ENCODE measurements at regions not wholly inside any gene's neighbourhood (a gene's known extent, or its start where the extent isn't known, plus 50 kb on each side); places are given as distances from the start of the nearest gene placed in this dataset.

DNA sequence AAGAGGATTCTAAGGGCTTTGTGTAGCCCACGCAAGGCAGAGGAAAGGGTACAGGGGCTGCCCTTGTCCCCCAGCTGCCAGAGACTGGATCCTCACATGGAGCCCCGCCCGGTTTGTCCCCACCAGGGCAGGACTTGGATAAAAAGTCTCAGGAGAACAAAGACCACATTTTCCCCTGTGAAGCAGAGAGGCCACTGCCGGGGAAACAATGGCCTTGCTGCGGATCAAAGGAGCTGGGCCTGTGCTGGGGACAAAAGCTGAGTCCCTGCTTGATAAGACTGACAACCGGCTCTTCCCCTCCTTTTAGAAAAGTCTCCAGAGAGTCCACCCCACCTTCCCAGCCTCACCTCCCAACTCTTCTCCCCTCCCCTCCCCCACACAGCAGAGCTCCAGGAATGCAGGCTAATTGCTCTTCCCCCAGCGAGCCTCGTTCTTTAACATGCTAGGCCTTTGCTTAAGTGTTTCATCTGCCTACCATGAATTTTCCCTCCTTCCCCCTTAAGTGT is 142.4 kb downstream of the PLPP3 start (continued):
- TF ChIP-seq, protein P1, sequence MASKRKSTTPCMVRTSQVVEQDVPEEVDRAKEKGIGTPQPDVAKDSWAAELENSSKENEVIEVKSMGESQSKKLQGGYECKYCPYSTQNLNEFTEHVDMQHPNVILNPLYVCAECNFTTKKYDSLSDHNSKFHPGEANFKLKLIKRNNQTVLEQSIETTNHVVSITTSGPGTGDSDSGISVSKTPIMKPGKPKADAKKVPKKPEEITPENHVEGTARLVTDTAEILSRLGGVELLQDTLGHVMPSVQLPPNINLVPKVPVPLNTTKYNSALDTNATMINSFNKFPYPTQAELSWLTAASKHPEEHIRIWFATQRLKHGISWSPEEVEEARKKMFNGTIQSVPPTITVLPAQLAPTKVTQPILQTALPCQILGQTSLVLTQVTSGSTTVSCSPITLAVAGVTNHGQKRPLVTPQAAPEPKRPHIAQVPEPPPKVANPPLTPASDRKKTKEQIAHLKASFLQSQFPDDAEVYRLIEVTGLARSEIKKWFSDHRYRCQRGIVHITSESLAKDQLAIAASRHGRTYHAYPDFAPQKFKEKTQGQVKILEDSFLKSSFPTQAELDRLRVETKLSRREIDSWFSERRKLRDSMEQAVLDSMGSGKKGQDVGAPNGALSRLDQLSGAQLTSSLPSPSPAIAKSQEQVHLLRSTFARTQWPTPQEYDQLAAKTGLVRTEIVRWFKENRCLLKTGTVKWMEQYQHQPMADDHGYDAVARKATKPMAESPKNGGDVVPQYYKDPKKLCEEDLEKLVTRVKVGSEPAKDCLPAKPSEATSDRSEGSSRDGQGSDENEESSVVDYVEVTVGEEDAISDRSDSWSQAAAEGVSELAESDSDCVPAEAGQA (IDR thresholded peaks at IDR 0.05; ENCODE audit: low read depth), result 0 out of 2 replicates have a peak, but pooled peaks have one; percentile 24
- TF ChIP-seq, protein P1 (CRISPR knock-in tag; IDR thresholded peaks at IDR 0.05; ENCODE audit: borderline replicate concordance), result no peak
- TF ChIP-seq SP140L (CRISPR knock-in tag; IDR thresholded peaks at IDR 0.05; ENCODE audit: borderline replicate concordance) (no peak), ZNF547 (CRISPR knock-in tag; IDR thresholded peaks at IDR 0.05) (no peak), TBX2 (CRISPR knock-in tag; IDR thresholded peaks at IDR 0.05; ENCODE audit: borderline replicate concordance) (peak; percentile 86), ZNF143 (CRISPR knock-in tag; IDR thresholded peaks at IDR 0.05) (no peak), YY1 (IDR thresholded peaks at IDR 0.05; ENCODE audit: insufficient read depth, insufficient replicate concordance, low read depth, low read length) (peak; percentile 46), HDAC1 (CRISPR knock-in tag; IDR thresholded peaks at IDR 0.05) (peak; percentile 57; the same call in 1 of the 2 replicates), PPARG (CRISPR knock-in tag; conservative IDR thresholded peaks at IDR 0.05) (0 out of 2 replicates have a peak, but pooled peaks have one; percentile 17), ZNF335 (CRISPR knock-in tag; IDR thresholded peaks at IDR 0.05) (no peak), PLRG1 (conservative IDR thresholded peaks at IDR 0.05) (no peak), TCF7 (IDR thresholded peaks at IDR 0.05; ENCODE audit: low read depth) (peak; percentile 97), ZNF605 (CRISPR knock-in tag; IDR thresholded peaks at IDR 0.05) (0 out of 2 replicates have a peak, but pooled peaks have one; percentile 17), THYN1 (CRISPR knock-in tag; IDR thresholded peaks at IDR 0.05; ENCODE audit: borderline replicate concordance, low read depth) (no peak), SRSF4 (IDR thresholded peaks at IDR 0.05; ENCODE audit: low read depth, low read length, poor library complexity, severe bottlenecking) (no peak), ZNF282 (IDR thresholded peaks at IDR 0.05; ENCODE audit: partially characterized antibody) (no peak), THAP11 (CRISPR knock-in tag; IDR thresholded peaks at IDR 0.05) (peak; percentile 44)
- TF ChIP-seq, protein P2, sequence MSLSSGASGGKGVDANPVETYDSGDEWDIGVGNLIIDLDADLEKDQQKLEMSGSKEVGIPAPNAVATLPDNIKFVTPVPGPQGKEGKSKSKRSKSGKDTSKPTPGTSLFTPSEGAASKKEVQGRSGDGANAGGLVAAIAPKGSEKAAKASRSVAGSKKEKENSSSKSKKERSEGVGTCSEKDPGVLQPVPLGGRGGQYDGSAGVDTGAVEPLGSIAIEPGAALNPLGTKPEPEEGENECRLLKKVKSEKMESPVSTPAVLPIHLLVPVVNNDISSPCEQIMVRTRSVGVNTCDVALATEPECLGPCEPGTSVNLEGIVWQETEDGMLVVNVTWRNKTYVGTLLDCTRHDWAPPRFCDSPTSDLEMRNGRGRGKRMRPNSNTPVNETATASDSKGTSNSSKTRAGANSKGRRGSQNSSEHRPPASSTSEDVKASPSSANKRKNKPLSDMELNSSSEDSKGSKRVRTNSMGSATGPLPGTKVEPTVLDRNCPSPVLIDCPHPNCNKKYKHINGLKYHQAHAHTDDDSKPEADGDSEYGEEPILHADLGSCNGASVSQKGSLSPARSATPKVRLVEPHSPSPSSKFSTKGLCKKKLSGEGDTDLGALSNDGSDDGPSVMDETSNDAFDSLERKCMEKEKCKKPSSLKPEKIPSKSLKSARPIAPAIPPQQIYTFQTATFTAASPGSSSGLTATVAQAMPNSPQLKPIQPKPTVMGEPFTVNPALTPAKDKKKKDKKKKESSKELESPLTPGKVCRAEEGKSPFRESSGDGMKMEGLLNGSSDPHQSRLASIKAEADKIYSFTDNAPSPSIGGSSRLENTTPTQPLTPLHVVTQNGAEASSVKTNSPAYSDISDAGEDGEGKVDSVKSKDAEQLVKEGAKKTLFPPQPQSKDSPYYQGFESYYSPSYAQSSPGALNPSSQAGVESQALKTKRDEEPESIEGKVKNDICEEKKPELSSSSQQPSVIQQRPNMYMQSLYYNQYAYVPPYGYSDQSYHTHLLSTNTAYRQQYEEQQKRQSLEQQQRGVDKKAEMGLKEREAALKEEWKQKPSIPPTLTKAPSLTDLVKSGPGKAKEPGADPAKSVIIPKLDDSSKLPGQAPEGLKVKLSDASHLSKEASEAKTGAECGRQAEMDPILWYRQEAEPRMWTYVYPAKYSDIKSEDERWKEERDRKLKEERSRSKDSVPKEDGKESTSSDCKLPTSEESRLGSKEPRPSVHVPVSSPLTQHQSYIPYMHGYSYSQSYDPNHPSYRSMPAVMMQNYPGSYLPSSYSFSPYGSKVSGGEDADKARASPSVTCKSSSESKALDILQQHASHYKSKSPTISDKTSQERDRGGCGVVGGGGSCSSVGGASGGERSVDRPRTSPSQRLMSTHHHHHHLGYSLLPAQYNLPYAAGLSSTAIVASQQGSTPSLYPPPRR (CRISPR knock-in tag; IDR thresholded peaks at IDR 0.05; ENCODE audit: borderline replicate concordance), result peak; percentile 77; the same call in 1 of the 2 replicates
- TF ChIP-seq, protein P3, sequence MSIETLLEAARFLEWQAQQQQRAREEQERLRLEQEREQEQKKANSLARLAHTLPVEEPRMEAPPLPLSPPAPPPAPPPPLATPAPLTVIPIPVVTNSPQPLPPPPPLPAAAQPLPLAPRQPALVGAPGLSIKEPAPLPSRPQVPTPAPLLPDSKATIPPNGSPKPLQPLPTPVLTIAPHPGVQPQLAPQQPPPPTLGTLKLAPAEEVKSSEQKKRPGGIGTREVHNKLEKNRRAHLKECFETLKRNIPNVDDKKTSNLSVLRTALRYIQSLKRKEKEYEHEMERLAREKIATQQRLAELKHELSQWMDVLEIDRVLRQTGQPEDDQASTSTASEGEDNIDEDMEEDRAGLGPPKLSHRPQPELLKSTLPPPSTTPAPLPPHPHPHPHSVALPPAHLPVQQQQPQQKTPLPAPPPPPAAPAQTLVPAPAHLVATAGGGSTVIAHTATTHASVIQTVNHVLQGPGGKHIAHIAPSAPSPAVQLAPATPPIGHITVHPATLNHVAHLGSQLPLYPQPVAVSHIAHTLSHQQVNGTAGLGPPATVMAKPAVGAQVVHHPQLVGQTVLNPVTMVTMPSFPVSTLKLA (IDR thresholded peaks at IDR 0.05), result no peak
